GM23248 (cell line): ENCODE measurements at regions not wholly inside any gene's neighbourhood (a gene's known extent, or its start where the extent isn't known, plus 50 kb on each side); places are given as distances from the start of the nearest gene placed in this dataset.
"Not testable (repeated sequence)": the region's sequence is repeated elsewhere in the genome, so short reads cannot be mapped to it uniquely, and the experiment has no call there.

ENCODE experiments used
- EZH2 ChIP-seq: fragments of 200-600 bp; sonication (generic); IDR thresholded peaks from 2 replicates; pipeline ENCODE4 v1.6.1; 2018; ENCODE audit warnings: antibody characterized with exemption, mild to moderate bottlenecking; ENCODE audit not compliant: insufficient read depth, poor library complexity, severe bottlenecking
- EZH2phosphoT487 ChIP-seq: fragments of 200-600 bp; sonication (generic); IDR thresholded peaks from 2 replicates; pipeline ENCODE4 v1.6.1; 2018; ENCODE audit warnings: antibody characterized with exemption, moderate library complexity, mild to moderate bottlenecking, low read depth; ENCODE audit not compliant: insufficient read depth

- TF ChIP-seq EZH2, EZH2phosphoT487: not testable (repeated sequence)
These were observed 57.3 kb upstream of the PAX8 start for GRCh38 chr2:113336040-113336439.
